Hematopoietic multipotent progenitor cell treated with erythropoietin and hydrocortisone succinate and interleukin-3 and kit ligand, for 8 days (in vitro differentiated cells): ENCODE measurements at regions not wholly inside any gene's neighbourhood (a gene's known extent, or its start where the extent isn't known, plus 50 kb on each side); places are given as distances from the start of the nearest gene placed in this dataset.

Source experiments
- DNase-seq: peaks from one replicate; pipeline ENCODE4 v3.0.0-alpha.2; 2015

DNA sequence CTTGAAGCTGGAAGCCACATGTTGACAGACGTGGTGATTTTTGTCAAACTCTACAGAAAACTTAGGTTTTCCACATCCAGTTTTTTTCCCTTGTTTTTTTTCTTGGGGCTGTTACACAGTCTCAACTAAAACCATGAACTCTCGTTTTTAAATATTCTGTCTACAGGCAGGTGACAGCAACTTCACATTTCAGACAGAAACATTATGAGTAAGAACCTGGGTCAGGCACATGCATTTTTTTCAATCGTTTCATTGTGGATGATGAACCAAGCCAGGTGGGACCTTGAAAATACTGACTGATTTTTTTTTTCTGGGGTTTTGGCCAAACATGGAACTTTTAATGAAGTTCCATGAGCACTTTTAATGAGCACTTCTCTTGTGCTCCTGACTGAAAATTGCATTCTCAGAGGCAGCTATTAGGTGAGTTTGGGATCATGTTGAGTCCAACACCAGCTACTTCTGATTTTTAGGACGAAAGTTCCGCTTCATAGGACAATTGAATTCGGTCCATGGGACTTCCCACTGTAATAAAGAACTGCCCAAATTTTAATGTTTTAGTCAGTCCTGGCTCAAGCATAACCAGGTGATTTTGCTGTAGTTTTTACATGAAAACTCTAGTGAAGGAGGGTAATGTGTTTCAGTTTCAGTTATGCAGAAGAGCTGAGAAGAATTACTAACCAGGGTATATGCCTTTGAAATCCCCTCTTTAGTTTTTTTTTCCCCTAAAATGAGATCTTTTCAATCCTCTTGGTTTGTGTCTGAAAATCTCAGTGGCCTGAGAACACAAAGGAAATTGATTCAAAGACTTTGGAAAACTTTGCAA, 93.2 kb upstream of the ADAMTS16 start:
- DNase-seq = no peak

DNA sequence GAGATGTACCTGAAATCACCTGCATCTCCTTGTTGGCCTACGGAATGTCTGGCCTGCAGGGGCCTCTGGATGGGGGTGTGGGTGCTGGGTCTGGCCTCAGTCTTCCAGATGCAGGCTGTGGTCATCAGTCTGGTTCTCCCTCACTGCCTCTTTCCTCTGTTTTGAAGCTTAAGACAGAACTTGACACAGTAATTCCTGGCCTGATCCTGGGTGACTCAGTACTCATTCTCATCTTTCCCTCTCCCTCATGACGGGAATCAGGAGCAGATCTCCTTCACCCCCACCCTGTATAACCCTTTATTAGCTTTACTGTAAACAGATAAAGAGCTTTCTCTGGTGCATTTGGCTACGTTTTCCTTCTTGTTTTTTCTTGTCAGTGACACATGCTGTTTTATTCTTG, 89.3 kb upstream of the ADAMTS16 start:
- no peak for DNase-seq

DNA sequence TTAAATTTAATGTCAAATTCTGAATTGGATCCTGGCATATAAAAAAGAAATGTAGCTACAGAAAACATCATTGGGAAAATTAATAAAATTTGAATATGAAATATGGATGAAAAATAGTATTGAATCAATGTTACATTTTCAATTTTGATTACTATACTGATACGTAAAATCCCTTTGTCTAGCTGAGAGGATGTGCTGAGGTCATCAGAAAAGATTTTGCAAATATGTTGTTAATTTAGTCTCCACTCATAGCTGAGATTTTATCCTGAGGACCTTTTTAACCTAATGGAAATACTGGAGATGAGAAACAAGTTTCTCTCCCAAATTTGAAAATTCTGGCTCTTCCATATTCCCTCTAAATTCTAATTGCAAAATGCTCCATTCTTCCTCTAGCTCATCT, 84.4 kb upstream of the ADAMTS16 start:
- DNase-seq = no peak

DNA sequence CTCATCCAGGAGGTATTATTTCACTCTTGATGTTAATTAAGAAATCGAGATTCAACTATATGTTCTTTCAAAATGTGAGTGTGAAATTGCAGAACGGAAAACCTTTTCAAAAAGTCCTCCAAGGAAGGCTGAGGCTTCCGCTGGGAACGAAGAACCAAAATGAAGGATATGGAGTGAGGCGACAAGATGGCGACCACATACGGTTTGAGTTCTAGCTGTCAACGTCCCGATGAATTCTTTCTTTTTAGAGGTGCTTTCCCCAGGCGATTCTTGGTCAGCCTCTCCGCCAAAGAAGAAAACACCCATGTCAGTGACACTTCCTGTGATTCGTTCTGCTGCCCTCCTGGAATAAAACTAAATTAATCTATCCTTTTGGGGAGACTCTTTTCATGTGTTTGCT, 78.3 kb upstream of the ADAMTS16 start:
- DNase-seq = no peak

DNA sequence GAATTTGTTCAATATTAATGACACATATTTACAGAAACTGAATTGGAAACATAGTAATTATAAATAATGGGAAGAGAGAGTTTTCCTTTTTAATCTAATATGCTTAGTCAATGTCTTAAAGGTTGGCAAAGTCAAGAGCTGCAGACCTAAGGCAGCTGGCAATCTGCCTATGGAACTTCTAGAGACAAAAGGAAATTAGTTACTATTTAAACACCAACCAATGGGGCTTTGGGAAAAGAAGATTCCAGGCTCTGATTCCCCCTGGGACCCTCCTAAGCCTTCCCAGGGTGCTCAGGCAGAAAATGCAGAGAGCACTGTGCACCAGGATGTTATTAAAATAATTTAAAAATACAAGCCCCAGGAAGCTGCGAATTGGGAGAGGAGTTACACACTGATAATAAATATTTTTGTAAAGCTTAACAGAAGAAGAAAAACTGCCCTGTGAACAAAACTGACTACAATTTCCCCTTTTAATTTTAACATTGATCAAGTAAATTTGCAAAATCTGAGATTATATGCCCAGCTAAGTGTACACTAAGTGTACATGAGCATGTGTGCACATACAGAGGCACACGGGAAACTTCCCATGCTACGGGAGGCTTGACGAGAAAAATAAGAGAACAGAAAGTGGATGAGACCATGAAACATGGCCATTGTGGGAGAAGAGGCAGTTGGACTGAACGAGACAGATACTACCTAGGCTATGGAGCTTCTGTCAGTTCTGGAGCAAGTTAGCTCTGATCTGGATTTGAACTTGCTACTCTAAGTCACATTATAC, 77.4 kb upstream of the ADAMTS16 start:
- DNase-seq = no peak

DNA sequence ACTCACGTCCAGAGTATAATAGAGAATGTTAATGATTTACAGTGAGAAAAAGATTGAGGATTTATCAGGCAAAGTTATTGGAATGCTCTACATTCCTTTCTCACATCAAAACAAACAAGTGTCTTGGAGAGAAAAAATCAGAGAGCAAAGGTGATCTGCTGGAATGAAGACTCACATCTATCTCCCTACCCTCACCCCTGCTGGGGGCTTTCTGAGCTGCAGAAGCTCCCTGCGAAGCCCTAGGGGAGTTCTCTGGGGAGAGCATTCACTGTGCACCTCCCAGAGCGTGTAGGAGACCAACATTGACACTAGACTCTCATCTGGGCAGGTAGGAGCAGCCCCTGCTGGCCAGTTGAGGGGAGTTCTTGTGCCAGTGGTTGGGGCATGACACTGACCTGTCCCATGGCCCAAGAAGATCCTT, 76.6 kb upstream of the ADAMTS16 start:
- DNase-seq = no peak

DNA sequence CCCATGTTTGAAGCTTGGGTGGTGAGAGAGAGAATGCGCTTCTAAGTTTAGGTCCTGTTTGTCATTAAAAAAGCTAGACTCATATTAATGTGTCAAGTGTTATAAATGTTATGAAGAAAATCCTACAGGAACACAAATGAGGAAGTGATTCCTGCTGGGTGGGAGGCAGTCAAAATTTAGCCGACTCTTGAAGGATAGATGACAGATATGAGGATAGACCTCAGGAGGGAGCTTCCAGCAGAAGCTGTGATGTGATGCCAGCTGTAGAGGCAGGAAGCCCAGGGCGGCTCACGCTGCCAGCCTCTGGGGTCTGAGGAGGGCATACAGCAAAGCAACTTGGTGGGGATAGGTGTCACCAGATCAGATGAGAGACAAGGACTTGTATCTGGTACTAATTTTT, 74.7 kb upstream of the ADAMTS16 start:
- DNase-seq = no peak

DNA sequence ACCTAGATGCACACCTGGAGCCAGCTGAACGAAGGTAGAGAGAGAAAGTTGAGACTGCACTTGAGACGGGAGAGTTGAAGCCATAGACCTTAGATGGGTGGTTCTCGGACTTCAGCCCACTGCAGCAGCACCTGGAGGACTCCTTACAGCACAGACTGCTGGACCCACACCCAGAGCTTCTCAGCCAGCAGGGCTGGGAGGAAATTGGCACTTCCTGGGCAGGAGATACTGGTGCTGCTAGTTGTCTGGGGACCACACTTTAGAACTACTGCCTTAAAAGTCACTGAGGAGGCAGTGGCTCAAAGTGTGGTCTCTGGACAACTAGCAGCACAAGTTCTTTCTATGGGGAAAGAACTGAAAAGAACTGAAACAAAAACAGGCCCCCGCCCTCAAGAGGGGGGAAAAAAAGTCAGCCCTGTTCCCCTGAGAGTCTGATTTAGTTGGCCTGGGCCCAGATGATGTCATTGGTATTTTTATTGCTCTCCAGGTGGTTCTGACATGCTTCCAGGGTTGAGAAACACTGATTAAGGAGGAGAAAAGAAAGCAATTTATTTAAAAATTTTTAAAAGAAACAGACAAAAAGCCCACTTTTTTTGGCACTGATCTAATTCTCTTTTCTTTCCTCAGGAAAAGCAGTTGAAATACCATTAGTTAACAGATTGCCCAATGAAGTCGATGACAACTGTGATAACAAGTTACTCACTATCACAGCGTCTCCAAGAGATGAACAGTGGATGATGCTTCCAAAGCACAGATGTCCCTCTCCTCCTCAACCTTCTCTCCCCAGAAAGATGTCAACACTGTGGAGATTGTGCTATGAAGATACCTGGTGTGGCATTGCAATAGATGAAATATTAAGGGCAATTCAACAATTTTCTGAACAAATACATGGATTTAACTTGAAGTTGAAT, 73.6 kb upstream of the ADAMTS16 start:
- DNase-seq = no peak

DNA sequence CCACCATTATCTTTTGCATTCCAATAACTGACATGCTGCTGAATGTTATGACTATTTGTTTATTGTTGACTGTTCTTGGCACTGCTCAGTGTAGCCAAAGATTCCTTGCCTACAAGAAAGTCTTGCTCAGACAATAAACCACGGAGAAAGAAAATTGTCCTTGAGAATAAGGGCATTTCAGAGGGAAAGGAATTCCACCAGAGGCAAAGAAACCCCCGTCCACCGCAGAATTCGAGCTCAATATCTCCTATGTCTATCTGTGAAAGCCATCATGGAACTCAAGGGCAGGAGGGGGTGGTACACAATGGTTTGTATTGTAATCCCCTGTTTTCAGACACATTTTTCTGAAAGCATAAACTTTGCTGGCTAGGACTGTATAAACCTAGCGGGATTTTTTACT, 70.3 kb upstream of the ADAMTS16 start:
- DNase-seq = no peak

DNA sequence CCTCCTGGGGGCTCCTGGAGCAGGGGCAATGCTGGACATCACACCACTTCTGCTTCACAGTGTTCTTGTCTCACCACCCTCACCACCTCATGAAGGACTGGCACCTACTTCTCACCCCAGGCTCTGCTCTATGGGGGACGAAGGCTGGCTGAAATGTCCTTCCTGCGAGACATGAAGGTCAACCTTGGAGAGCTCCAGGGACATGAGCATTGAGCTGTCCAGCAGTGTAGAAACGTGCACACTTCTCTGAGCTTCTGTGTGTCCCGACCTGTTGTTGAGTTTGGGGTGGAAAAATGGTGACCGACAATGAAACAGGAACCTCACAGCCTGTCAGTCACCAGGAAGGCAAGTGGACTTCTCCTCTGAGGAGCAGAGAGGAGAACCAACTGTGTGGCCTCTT, 68.6 kb upstream of the ADAMTS16 start:
- no peak for DNase-seq

DNA sequence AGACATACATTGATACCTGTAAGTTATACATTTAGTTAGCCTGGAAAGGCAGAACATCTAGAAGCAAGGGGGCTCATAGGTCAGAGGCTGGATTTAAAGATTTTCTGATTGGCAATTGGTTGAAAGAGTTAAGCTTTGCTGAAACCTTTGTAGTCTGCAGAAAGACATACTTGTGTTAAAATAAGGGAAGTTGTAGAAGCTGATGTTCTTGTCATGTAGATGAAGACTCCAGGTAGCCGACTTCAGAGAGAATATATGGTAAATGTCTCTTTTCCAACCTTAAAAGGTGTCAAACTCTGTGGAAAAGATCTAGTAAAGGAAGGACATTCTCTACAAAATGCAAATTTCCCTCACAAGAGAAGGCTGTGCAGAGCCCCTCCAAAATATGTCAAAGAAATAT, 62.9 kb upstream of the ADAMTS16 start:
- no peak for DNase-seq

DNA sequence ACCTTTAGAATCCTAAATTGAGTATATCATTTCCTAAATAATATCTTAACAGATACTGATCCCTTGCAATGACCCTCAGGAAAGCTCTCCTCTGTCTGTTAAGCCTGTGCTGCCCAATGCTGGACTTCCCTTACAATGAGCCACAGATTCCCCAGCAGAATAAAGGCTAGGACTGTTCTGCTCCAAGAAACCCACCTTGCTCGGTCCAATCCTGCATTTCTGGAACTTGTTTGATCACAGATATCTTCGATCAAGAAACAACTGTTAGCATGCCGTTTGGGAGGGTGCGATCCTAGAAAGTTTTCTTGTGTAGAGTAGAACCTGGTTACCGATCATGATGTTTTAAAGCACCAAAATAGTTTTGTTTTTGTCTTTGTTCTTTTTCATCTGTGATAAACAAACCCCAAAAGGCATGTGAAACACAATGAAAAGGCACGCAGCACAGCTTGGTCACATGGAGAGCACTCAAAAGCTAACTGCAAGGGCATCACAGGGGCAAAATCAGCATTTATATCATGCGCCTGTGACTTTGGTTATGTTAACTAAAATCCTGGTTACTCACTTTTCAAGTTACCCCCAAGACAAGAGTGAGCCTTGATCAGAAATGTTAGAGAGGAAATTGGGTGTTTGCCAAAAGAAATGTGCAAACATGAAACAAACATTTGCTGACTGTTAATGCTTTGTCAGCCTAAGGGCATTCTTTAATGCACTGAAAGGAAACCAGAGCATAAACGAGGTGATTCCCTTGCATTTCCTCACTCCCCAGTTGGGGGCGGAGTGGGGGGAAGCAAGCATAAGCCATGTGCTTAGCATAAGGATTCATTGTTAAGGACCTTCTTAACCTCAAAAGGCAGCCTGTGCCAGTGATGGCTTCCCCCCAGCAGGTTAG, 61.9 kb upstream of the ADAMTS16 start:
- no peak for DNase-seq

DNA sequence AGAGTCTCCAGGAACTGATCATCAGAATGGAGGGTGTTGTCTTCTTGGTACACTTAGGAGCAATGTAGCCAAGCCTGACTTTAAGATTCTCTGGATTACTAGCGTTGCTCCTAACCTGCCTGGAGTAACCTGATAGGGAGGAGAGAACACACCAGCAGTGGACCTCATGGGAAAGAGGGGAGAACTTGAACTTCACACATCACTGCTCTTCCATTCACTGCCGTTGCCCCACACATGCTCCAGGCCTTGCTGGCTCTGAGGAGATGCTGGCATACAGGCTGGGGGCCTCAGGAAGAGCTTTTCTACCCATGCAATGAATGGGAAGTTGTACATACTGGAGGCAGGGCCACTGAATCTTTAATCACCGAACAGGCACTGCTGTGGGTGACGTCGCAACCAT, 60.3 kb upstream of the ADAMTS16 start:
- no peak for DNase-seq

DNA sequence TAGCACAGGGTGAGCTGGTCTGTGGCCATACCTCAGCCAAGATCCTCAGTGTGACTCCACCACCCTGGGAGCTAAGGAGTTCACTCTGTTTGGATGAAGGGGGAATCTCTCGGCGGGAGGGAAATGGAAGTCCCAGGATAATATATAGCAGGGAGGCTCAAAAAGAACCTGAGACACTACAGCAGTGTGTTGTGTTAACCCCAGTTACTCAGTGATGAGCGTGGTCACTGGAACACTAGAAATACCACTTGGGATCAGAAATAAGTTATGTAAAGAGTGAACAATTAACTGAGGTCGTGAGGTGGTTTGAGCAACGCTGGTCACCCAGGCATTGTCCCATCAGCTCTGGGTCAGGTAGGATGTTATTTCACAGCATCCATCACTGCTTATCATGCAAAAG, 59.3 kb upstream of the ADAMTS16 start:
- no peak for DNase-seq

DNA sequence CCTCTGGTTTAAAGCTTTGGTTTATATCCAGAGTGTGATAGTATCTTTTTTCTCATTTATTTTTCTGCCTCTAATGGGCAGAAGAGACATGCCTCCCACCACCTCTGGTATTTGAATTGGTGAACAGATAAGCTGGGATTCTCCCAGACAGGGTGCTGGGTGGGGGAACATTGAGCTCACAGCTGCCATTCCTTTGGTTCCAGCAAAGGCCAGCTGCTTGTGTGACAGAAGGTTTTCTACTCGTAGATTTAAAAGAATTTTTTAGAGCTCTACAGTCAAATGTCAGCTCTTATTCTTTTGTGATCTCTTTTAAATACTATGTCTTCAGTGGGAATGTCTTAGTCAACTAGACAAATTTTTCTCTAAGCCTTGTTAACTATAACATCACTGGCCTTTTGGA, 54.7 kb upstream of the ADAMTS16 start:
- no peak for DNase-seq

DNA sequence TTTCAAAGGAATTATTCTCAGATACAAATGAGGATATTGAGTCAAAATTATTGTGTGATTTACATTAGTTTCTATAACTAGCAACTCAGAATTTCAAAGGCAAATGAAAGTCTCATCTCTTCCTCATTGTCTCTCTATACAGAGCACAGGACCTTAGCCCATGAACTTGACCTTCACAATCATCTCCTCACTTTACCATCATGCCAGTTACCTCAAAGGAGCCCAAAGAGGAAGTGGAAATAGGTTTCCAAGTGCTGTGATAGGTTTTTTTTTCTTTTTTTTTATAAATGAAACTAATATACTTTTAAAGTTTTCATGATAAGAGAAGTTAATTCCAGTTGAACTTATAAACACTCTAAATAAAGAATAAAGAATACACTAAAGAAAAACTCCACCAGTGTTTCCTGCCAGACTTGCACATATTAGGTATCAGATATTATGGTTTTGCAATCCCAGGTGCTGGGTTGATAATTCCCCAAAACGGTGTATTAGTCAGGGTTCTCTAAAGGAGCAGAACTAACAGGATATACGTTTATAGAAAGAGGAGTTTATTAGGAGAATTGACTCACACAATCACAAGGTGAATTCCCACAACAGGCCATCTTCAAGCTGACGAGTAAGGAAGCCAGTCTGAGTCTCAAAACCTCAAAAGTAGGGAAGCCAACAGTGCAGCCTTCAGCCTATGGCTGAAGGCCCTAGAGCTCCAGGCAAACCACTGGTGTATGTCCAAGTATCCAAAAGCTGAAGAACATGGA, 50.1 kb upstream of the ADAMTS16 start:
- no peak for DNase-seq
